ENCODE measurements at regions not wholly inside any gene's neighbourhood (a gene's known extent, or its start where the extent isn't known, plus 50 kb on each side); places are given as distances from the start of the nearest gene placed in this dataset.

- H3K4me3 ChIP-seq (ENCODE audit: control insufficient read depth, low read depth, low read length), result no peak overlapping the region
- TF ChIP-seq CTCF (IDR thresholded peaks at IDR 0.05; ENCODE audit: control insufficient read depth, insufficient read depth, low read depth, low read length, missing control alignments), result no peak
- no peak for DNase-seq (ENCODE audit: low read depth)
Observed at GRCh38 chr21:25341981-25342380, 265.3 kb downstream of the MRPL39 start.

- no peak overlapping the region for H3K4me3 ChIP-seq (ENCODE audit: control insufficient read depth, low read depth, low read length)
- DNase-seq (ENCODE audit: low read depth), result no peak
- TF ChIP-seq CTCF (IDR thresholded peaks at IDR 0.05; ENCODE audit: control insufficient read depth, insufficient read depth, low read depth, low read length, missing control alignments), result no peak
Observed at GRCh38 chr21:25338415-25338814, 268.9 kb downstream of the MRPL39 start.

- DNase-seq (ENCODE audit: low read depth), result no peak
- TF ChIP-seq CTCF (IDR thresholded peaks at IDR 0.05; ENCODE audit: control insufficient read depth, insufficient read depth, low read depth, low read length, missing control alignments), result no peak
- no peak overlapping the region for H3K4me3 ChIP-seq (ENCODE audit: control insufficient read depth, low read depth, low read length)
Observed at GRCh38 chr21:25334046-25334730, 273.1 kb downstream of the MRPL39 start.

GRCh38 chr21:25331286-25331685 lies 276.0 kb downstream of the MRPL39 start:
- no peak for TF ChIP-seq CTCF (IDR thresholded peaks at IDR 0.05; ENCODE audit: control insufficient read depth, insufficient read depth, low read depth, low read length, missing control alignments)
- no peak for DNase-seq (ENCODE audit: low read depth)
- no peak overlapping the region for H3K4me3 ChIP-seq (ENCODE audit: control insufficient read depth, low read depth, low read length)

- no peak for TF ChIP-seq CTCF (IDR thresholded peaks at IDR 0.05; ENCODE audit: control insufficient read depth, insufficient read depth, low read depth, low read length, missing control alignments)
- H3K4me3 ChIP-seq (ENCODE audit: control insufficient read depth, low read depth, low read length), result no peak overlapping the region
- no peak for DNase-seq (ENCODE audit: low read depth)
Observed at GRCh38 chr21:25330266-25330665, 277.0 kb downstream of the MRPL39 start.

- no peak overlapping the region for H3K4me3 ChIP-seq (ENCODE audit: control insufficient read depth, low read depth, low read length)
- no peak for TF ChIP-seq CTCF (IDR thresholded peaks at IDR 0.05; ENCODE audit: control insufficient read depth, insufficient read depth, low read depth, low read length, missing control alignments)
- peak; percentile 55 for DNase-seq (ENCODE audit: low read depth)
Observed at GRCh38 chr21:25329227-25329825, 278.0 kb downstream of the MRPL39 start.

Data from AG09309 (cell line).